PFSK-1 (cell line): ENCODE measurements at regions not wholly inside any gene's neighbourhood (a gene's known extent, or its start where the extent isn't known, plus 50 kb on each side); places are given as distances from the start of the nearest gene placed in this dataset.

Experiments
- FOXP2 ChIP-seq: optimal IDR thresholded peaks from 2 replicates; pipeline ENCODE3; 2011; ENCODE audit warnings: borderline replicate concordance, control low read depth, inconsistent platforms; ENCODE audit not compliant: insufficient read depth; ENCODE audit errors: extremely low read length, extremely low read depth
- POLR2AphosphoS5 ChIP-seq: IDR thresholded peaks from 2 replicates; pipeline ENCODE4 v1.6.1; 2012; ENCODE audit warnings: low read depth, mild to moderate bottlenecking, control low read depth, low read length, moderate library complexity
- SIN3A ChIP-seq: IDR thresholded peaks from 2 replicates; pipeline ENCODE4 v1.6.1; 2012; ENCODE audit warnings: mild to moderate bottlenecking, low read length, moderate library complexity, borderline replicate concordance; ENCODE audit not compliant: insufficient read depth
- TAF1 ChIP-seq: IDR thresholded peaks from 2 replicates; pipeline ENCODE4 v1.6.1; 2012; ENCODE audit warnings: low read length, control low read depth, borderline replicate concordance; ENCODE audit not compliant: insufficient read depth
- TF ChIP-seq, protein P1 (sequence below), 2 experiments: IDR thresholded peaks; 2 replicates each; pipeline versions ENCODE4 v1.6.1 to v1.8.0; 2011 to 2012; ENCODE audit warnings: low read depth in 2 of 2, low read length in 2 of 2, control low read depth in 1 of 2, inconsistent platforms in 1 of 2, mild to moderate bottlenecking in 1 of 2, moderate library complexity in 1 of 2; ENCODE audit not compliant: insufficient read depth in 1 of 2

DNA sequence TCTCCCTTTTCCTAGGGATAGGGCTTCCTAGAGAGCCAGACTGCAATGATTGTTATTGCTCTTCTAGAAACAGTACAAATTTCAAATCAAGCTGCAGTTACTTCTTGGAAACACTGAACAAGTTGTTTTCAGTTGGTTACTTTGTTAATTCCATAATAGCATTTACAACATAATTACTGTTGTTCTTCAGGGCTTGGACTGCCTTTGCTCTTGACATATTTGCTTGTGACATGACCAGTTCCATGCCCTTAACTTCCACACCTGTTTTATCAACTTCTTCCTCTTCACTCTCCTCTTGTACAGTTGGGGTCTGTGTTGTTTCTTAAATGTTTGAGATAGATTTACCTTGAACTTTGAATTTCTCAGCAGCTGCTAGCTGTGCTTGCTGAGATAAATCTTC is 104.4 kb downstream of the SEC23IP start:
- TF ChIP-seq TAF1 (no peak), POLR2AphosphoS5 (no peak), SIN3A (no peak), FOXP2 (no peak)
- TF ChIP-seq, protein P1, sequence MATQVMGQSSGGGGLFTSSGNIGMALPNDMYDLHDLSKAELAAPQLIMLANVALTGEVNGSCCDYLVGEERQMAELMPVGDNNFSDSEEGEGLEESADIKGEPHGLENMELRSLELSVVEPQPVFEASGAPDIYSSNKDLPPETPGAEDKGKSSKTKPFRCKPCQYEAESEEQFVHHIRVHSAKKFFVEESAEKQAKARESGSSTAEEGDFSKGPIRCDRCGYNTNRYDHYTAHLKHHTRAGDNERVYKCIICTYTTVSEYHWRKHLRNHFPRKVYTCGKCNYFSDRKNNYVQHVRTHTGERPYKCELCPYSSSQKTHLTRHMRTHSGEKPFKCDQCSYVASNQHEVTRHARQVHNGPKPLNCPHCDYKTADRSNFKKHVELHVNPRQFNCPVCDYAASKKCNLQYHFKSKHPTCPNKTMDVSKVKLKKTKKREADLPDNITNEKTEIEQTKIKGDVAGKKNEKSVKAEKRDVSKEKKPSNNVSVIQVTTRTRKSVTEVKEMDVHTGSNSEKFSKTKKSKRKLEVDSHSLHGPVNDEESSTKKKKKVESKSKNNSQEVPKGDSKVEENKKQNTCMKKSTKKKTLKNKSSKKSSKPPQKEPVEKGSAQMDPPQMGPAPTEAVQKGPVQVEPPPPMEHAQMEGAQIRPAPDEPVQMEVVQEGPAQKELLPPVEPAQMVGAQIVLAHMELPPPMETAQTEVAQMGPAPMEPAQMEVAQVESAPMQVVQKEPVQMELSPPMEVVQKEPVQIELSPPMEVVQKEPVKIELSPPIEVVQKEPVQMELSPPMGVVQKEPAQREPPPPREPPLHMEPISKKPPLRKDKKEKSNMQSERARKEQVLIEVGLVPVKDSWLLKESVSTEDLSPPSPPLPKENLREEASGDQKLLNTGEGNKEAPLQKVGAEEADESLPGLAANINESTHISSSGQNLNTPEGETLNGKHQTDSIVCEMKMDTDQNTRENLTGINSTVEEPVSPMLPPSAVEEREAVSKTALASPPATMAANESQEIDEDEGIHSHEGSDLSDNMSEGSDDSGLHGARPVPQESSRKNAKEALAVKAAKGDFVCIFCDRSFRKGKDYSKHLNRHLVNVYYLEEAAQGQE (IDR thresholded peaks at IDR 0.05; ENCODE audit: insufficient read depth in 1 of 2, low read depth in 2 of 2, low read length in 2 of 2) = no peak

DNA sequence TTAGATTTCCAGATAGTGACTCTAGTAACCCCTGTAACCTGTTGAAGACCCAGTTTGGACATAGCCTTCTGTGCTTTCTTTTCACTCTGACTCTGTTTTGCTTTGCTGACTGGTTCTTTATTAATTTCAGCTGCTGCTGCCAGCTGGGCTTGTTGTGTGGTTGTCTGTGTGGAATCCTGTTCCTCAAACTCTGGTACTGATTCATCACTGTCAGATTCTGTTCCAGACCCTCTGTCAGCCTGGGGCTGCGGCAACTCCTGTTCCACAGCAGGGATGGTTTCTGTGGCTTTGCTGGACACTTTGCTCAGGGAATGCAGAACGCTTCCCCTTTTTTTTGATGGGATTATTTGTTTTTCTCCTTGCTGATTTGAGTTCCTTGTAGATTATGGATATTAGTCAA is 104.9 kb downstream of the SEC23IP start:
- TF ChIP-seq, protein P1 (IDR thresholded peaks at IDR 0.05; ENCODE audit: insufficient read depth in 1 of 2, low read depth in 2 of 2, low read length in 2 of 2) = no peak
- TF ChIP-seq SIN3A = no peak
- TF ChIP-seq POLR2AphosphoS5 = no peak
- no peak for TF ChIP-seq FOXP2
- TF ChIP-seq TAF1 = no peak

DNA sequence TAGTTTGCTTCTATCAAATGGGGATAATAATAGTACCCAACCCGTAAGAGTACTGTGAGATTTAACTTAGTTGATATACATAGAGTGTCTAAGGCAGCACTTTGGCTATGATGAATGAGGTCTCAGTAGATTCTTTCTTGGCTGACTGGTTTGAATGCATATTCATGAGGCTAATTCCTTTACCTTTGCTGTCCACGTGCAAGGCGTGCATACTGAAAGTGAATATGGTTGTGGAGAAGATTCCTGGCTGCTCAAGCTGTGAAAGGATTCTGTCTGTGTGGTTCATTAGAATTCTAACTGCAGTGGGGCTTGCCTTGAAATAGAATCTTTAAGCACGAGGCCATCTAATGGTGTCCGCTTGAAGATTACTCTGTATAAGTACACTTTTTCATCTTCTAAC is 110.3 kb downstream of the SEC23IP start:
- TF ChIP-seq SIN3A = no peak
- TF ChIP-seq, protein P1 (IDR thresholded peaks at IDR 0.05; ENCODE audit: insufficient read depth in 1 of 2, low read depth in 2 of 2, low read length in 2 of 2) = no peak
- no peak for TF ChIP-seq POLR2AphosphoS5
- no peak for TF ChIP-seq TAF1
- TF ChIP-seq FOXP2 = no peak

DNA sequence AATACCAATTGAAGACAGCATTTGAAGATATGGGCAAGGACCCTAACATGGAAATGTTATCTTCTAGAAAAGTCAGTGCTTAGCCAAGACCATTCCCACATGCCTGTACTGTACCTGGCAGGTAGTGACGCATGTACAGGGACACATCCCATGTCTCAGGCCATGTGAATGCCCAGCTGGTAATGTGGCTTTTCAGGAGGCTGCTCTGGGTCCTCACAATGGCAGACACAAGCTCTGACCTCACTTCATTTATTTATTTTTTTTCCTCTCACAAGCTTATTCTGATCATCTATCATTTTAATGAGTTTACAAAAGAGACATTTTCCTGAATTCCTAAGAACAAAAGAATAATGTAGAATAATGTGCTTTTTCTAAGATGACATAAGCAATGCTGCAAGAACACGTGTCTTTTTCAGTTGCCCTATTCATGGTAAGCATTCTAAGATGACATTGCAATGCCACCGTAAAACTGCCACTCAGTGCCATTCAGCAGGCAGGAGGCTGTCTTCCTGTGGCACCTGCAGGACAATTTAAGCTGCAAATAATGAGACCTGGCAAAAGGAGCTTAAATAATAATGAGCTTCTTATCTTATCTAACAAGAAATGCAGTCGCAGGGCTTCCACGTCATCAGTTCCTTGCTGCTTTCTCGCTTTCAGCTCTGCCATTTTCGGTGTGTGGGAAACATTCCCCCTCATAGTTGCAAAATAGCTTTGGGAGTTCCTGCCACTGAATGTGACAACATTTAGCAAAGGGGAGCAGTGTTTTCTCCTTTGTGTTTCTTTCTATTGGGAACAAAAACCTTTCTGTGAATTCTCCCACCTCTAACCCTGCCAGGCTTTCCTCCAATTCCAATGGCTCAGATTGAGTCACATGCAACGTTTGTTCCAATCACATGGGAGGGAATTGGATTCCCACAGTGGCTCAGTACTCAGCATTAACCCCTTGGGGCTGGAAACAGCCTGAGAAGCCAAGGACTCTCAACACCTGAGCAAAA is 113.0 kb downstream of the SEC23IP start:
- TF ChIP-seq, protein P1 (IDR thresholded peaks at IDR 0.05; ENCODE audit: insufficient read depth in 1 of 2, low read depth in 2 of 2, low read length in 2 of 2) = no peak
- TF ChIP-seq TAF1 = no peak
- no peak for TF ChIP-seq POLR2AphosphoS5
- TF ChIP-seq SIN3A = no peak
- no peak for TF ChIP-seq FOXP2
